ENCODE measurements at regions not wholly inside any gene's neighbourhood (a gene's known extent, or its start where the extent isn't known, plus 50 kb on each side); places are given as distances from the start of the nearest gene placed in this dataset.

GRCh38 chr4:83780053-83780733 lies 244.3 kb downstream of the GPAT3 start:
- no peak overlapping the region for H3K4me3 Mint-ChIP-seq
- no peak for DNase-seq
- no peaks in the 10 kb centered on the region for H3K36me3 Mint-ChIP-seq (ENCODE audit: low read depth)
- peaks cover 4% of the 10 kb centered on the region; the same call in 1 of the 2 replicates for H3K27me3 Mint-ChIP-seq (ENCODE audit: insufficient read depth)
- peaks cover 5% of the 10 kb centered on the region; the same call in 1 of the 2 replicates for H3K4me1 Mint-ChIP-seq (ENCODE audit: low read depth)
- H3K27ac Mint-ChIP-seq: no peak overlapping the region
- H3K9me3 Mint-ChIP-seq: no peaks in the 10 kb centered on the region
- TF ChIP-seq CTCF (IDR thresholded peaks at IDR 0.05): peak; percentile 46; the same call in 1 of the 2 replicates

- no peak for DNase-seq
- TF ChIP-seq CTCF (IDR thresholded peaks at IDR 0.05): no peak
- H3K9me3 Mint-ChIP-seq: no peaks in the 10 kb centered on the region
Measured at GRCh38 chr4:83779103-83780052, 243.5 kb downstream of the GPAT3 start.

GRCh38 chr4:83772685-83773084 lies 236.8 kb downstream of the GPAT3 start:
- Mint-ChIP-seq H3K36me3 (ENCODE audit: low read depth) (no peaks in the 10 kb centered on the region), H3K9me3 (no peaks in the 10 kb centered on the region), H3K27me3 (ENCODE audit: insufficient read depth) (peaks cover 4% of the 10 kb centered on the region; the same call in 1 of the 2 replicates), H3K4me1 (ENCODE audit: low read depth) (peaks cover 17% of the 10 kb centered on the region), H3K4me3 (no peak overlapping the region), H3K27ac (no peak overlapping the region)
- no peak for TF ChIP-seq CTCF (IDR thresholded peaks at IDR 0.05)
- no peak for DNase-seq

More at GRCh38 chr4:83779103-83780052, 243.5 kb downstream of the GPAT3 start:
- no peak overlapping the region for H3K4me3 Mint-ChIP-seq
- no peaks in the 10 kb centered on the region for H3K36me3 Mint-ChIP-seq (ENCODE audit: low read depth)
- H3K4me1 Mint-ChIP-seq (ENCODE audit: low read depth): peaks cover 11% of the 10 kb centered on the region
- H3K27ac Mint-ChIP-seq: no peak overlapping the region
- H3K27me3 Mint-ChIP-seq (ENCODE audit: insufficient read depth): peaks cover 4% of the 10 kb centered on the region; the same call in 1 of the 2 replicates

- TF ChIP-seq CTCF (IDR thresholded peaks at IDR 0.05): peak; percentile 84
- H3K27ac Mint-ChIP-seq: no peak overlapping the region
- DNase-seq: peak; percentile 64
- no peaks in the 10 kb centered on the region for H3K9me3 Mint-ChIP-seq
- no peak overlapping the region for H3K4me3 Mint-ChIP-seq
- peaks cover 17% of the 10 kb centered on the region for H3K4me1 Mint-ChIP-seq (ENCODE audit: low read depth)
- peaks cover 5% of the 10 kb centered on the region for H3K27me3 Mint-ChIP-seq (ENCODE audit: insufficient read depth)
- H3K36me3 Mint-ChIP-seq (ENCODE audit: low read depth): no peaks in the 10 kb centered on the region
Measured at GRCh38 chr4:83771113-83771705, 235.3 kb downstream of the GPAT3 start.

GRCh38 chr4:83768146-83768545 lies 232.2 kb downstream of the GPAT3 start:
- Mint-ChIP-seq H3K27ac (no peak overlapping the region), H3K4me1 (ENCODE audit: low read depth) (no peaks in the 10 kb centered on the region), H3K9me3 (no peaks in the 10 kb centered on the region), H3K36me3 (ENCODE audit: low read depth) (no peaks in the 10 kb centered on the region), H3K4me3 (no peak overlapping the region), H3K27me3 (ENCODE audit: insufficient read depth) (peaks cover 5% of the 10 kb centered on the region)
- TF ChIP-seq CTCF (IDR thresholded peaks at IDR 0.05): no peak
- DNase-seq: no peak

All from HFFc6 (cell line).